ENCODE measurements at regions not wholly inside any gene's neighbourhood (a gene's known extent, or its start where the extent isn't known, plus 50 kb on each side); places are given as distances from the start of the nearest gene placed in this dataset.

GRCh38 chr3:194854206-194854605 is 168.5 kb downstream of the FAM43A start:
- Histone ChIP-seq H3K4me3 (no peak overlapping the region), H3K9me3 (no peaks in the 10 kb centered on the region), H3K4me1 (peaks cover 0 to 7% of the 10 kb centered on the region in 2 donors), H3K27ac (peak overlapping the region; percentile 61 to 66), H3K36me3 (no peaks in the 10 kb centered on the region), H3K27me3 (no peaks in the 10 kb centered on the region)
- no peak for DNase-seq (ENCODE audit: low spot score in 2 of 2)
- no peak for TF ChIP-seq CTCF (IDR thresholded peaks at IDR 0.05)
- TF ChIP-seq POLR2AphosphoS5 (IDR thresholded peaks at IDR 0.05), result no peak
- no peak for TF ChIP-seq POLR2A (IDR thresholded peaks at IDR 0.05)
- intact Hi-C loops (cut with DNase I; ENCODE audit: low total_unique reads), result no loop called here

GRCh38 chr3:194854659-194855390 is 169.1 kb downstream of the FAM43A start:
- TF ChIP-seq POLR2A (IDR thresholded peaks at IDR 0.05) (no peak), POLR2AphosphoS5 (IDR thresholded peaks at IDR 0.05) (no peak), CTCF (IDR thresholded peaks at IDR 0.05) (no peak)
- peaks cover 0 to 7% of the 10 kb centered on the region in 2 donors for H3K4me1 ChIP-seq
- H3K4me3 ChIP-seq, result no peak overlapping the region
- DNase-seq (ENCODE audit: low spot score in 2 of 2), result peak in 1 of 2 donors; percentile 75
- no peaks in the 10 kb centered on the region for H3K27me3 ChIP-seq
- no peaks in the 10 kb centered on the region for H3K9me3 ChIP-seq
- H3K27ac ChIP-seq, result peak overlapping the region; percentile 61 to 66
- intact Hi-C loops (cut with DNase I; ENCODE audit: low total_unique reads), result no loop called here
- no peaks in the 10 kb centered on the region for H3K36me3 ChIP-seq

GRCh38 chr3:194856296-194856695 is 170.6 kb downstream of the FAM43A start:
- H3K9me3 ChIP-seq, result no peaks in the 10 kb centered on the region
- no peak for TF ChIP-seq POLR2AphosphoS5 (IDR thresholded peaks at IDR 0.05)
- no peak for TF ChIP-seq POLR2A (IDR thresholded peaks at IDR 0.05)
- no peak for TF ChIP-seq CTCF (IDR thresholded peaks at IDR 0.05)
- no peak overlapping the region for H3K27ac ChIP-seq
- H3K4me1 ChIP-seq, result peaks cover 0 to 7% of the 10 kb centered on the region in 2 donors
- H3K27me3 ChIP-seq, result no peaks in the 10 kb centered on the region
- H3K36me3 ChIP-seq, result no peaks in the 10 kb centered on the region
- no peak overlapping the region for H3K4me3 ChIP-seq
- intact Hi-C loops (cut with DNase I; ENCODE audit: low total_unique reads), result no loop called here
- DNase-seq (ENCODE audit: low spot score in 2 of 2), result no peak

- Histone ChIP-seq H3K9me3 (no peaks in the 10 kb centered on the region), H3K4me1 (peaks cover 0 to 7% of the 10 kb centered on the region in 2 donors), H3K4me3 (no peak overlapping the region), H3K27me3 (no peaks in the 10 kb centered on the region), H3K27ac (no peak overlapping the region), H3K36me3 (no peaks in the 10 kb centered on the region)
- no peak for DNase-seq (ENCODE audit: low spot score in 2 of 2)
- TF ChIP-seq POLR2A (IDR thresholded peaks at IDR 0.05), result no peak
- TF ChIP-seq POLR2AphosphoS5 (IDR thresholded peaks at IDR 0.05), result no peak
- no peak for TF ChIP-seq CTCF (IDR thresholded peaks at IDR 0.05)
- intact Hi-C loops (cut with DNase I; ENCODE audit: low total_unique reads), result no loop called here
Measured at GRCh38 chr3:194857469-194858113, 171.9 kb downstream of the FAM43A start.

GRCh38 chr3:194858382-194858781 is 172.7 kb downstream of the FAM43A start:
- Histone ChIP-seq H3K27ac (no peak overlapping the region), H3K4me1 (peaks cover 0 to 7% of the 10 kb centered on the region in 2 donors), H3K4me3 (no peak overlapping the region), H3K36me3 (no peaks in the 10 kb centered on the region), H3K27me3 (no peaks in the 10 kb centered on the region), H3K9me3 (no peaks in the 10 kb centered on the region)
- intact Hi-C loops (cut with DNase I; ENCODE audit: low total_unique reads), result no loop called here
- DNase-seq (ENCODE audit: low spot score in 2 of 2), result no peak
- TF ChIP-seq CTCF (IDR thresholded peaks at IDR 0.05), result no peak
- no peak for TF ChIP-seq POLR2AphosphoS5 (IDR thresholded peaks at IDR 0.05)
- no peak for TF ChIP-seq POLR2A (IDR thresholded peaks at IDR 0.05)
